ENCODE measurements at regions not wholly inside any gene's neighbourhood (a gene's known extent, or its start where the extent isn't known, plus 50 kb on each side); places are given as distances from the start of the nearest gene placed in this dataset.

- TF ChIP-seq CHD7 (IDR thresholded peaks at IDR 0.05; ENCODE audit: insufficient replicate concordance, low read length) (no peak), CBX5 (IDR thresholded peaks at IDR 0.05; ENCODE audit: low read depth, low read length) (no peak), KDM4A (IDR thresholded peaks at IDR 0.05; ENCODE audit: low read depth, low read length, severe bottlenecking) (no peak), NRF1 (IDR thresholded peaks at IDR 0.05; ENCODE audit: low read depth, low read length) (no peak), ATF3 (IDR thresholded peaks at IDR 0.05; ENCODE audit: insufficient read depth, low read depth, low read length) (no peak), POLR2AphosphoS5 (IDR thresholded peaks at IDR 0.05; ENCODE audit: low read depth, low read length) (no peak), EZH2 (IDR thresholded peaks at IDR 0.05; ENCODE audit: low read depth, low read length, severe bottlenecking) (no peak), RFX5 (IDR thresholded peaks at IDR 0.05; ENCODE audit: borderline replicate concordance, low read depth, low read length) (no peak), TBP (IDR thresholded peaks at IDR 0.05; ENCODE audit: low read depth, low read length) (no peak), MAFK (IDR thresholded peaks at IDR 0.05; ENCODE audit: low read depth, low read length) (no peak), JUND (IDR thresholded peaks at IDR 0.05; ENCODE audit: low read length) (no peak), SIN3A (conservative IDR thresholded peaks at IDR 0.05 in 1 of 2, IDR thresholded peaks at IDR 0.05 in 1 of 2; ENCODE audit: low read depth in 1 of 2, low read length in 2 of 2) (no peak)
These were observed 126.7 kb downstream of the CYLD start (continued) for GRCh38 chr16:50868577-50868976.
